Skeletal muscle tissue (tissue), 3 donors: ENCODE measurements at regions not wholly inside any gene's neighbourhood (a gene's known extent, or its start where the extent isn't known, plus 50 kb on each side); places are given as distances from the start of the nearest gene placed in this dataset.

Experiments used
- H3K27ac ChIP-seq: one replicate; pipeline ENCODE4 v1.7.0; 2013; ENCODE audit warnings: mild to moderate bottlenecking, low read depth, low read length, inconsistent platforms
- H3K27me3 ChIP-seq, 3 donors: one replicate each; pipeline ENCODE4 v1.7.0; 2013; ENCODE audit warnings: low read length in 3 of 3; ENCODE audit not compliant: control insufficient read depth in 3 of 3, insufficient read depth in 3 of 3
- H3K36me3 ChIP-seq, 3 donors: one replicate each; pipeline ENCODE4 v1.7.0; 2013; ENCODE audit warnings: low read length in 3 of 3; ENCODE audit not compliant: control insufficient read depth in 3 of 3, insufficient read depth in 3 of 3
- H3K4me1 ChIP-seq, 3 donors: one replicate each; pipeline ENCODE4 v1.7.0; 2013; ENCODE audit warnings: low read length in 3 of 3, mild to moderate bottlenecking in 3 of 3; ENCODE audit not compliant: control insufficient read depth in 3 of 3, insufficient read depth in 3 of 3
- H3K4me3 ChIP-seq, 3 donors: one replicate each; pipeline ENCODE4 v1.7.0; 2013; ENCODE audit warnings: low read length in 3 of 3
- H3K9ac ChIP-seq, 3 donors: one replicate each; pipeline ENCODE4 v1.7.0; 2013; ENCODE audit warnings: low read length in 3 of 3, mild to moderate bottlenecking in 3 of 3, moderate library complexity in 2 of 3, low read depth in 1 of 3
- H3K9me3 ChIP-seq, 3 donors: one replicate each; pipeline ENCODE4 v1.7.0; 2013; ENCODE audit warnings: low read length in 3 of 3; ENCODE audit not compliant: control insufficient read depth in 3 of 3
- donor health status: Osteomylitis.

DNA sequence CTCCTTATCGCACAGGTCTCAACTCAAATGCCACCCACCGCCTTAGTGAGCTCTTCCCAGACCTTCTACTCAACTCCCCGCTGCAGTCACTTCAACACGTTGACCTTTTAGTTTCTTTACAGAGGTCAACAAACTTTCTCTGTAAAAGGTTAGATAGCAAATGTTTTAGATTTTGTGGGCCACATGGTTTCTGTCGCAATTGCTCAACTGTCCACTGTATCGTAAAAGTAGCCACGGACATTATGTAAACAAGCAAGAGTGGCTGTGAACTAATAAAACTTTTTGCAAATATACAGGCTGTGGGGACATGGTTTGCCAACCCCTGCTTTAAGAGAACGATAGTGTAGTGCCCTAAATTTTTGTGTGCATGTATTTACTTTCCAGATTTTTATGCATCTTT, 247.6 kb upstream of the TSHZ2 start:
- no peaks in the 10 kb centered on the region for H3K27me3 ChIP-seq
- H3K4me3 ChIP-seq, result no peak overlapping the region
- H3K4me1 ChIP-seq, result no peaks in the 10 kb centered on the region
- H3K9ac ChIP-seq, result no peak overlapping the region
- H3K27ac ChIP-seq, result no peak overlapping the region
- H3K36me3 ChIP-seq, result no peaks in the 10 kb centered on the region
- H3K9me3 ChIP-seq, result no peaks in the 10 kb centered on the region

DNA sequence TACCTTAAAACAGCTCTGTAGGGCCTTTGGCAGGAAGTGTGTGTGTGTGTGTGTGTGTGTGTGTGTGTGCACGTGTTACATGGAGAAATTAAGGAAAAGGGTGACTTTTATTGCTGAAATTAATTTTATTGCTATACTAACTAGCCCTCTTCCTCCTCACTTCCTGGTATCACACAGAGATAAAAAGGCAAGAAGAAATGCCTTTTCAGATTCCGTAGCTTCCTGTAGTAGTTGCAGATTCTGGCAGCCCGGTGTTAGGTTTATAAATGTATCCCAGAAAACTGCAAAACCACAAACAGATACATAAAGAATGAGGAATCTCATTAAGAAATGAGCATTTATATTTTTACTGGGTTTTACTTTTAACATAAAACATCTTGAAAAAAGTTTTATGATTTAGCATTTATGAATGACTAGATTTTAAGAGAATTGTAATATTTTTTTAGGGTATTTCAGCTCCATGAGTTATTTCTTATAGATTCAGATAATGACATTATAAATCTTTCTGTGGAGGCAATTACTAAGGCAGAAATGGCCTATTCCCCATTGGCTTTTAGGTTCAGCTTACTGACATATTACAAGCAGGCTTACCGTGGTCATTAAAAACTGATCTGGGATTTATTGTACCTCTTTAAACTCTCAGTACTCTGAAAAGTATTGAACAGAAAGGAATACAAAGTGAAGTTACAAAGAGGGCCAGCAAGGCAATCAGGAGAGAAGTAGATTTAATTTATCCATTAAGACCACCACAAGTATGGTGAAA, 249.1 kb upstream of the TSHZ2 start:
- Histone ChIP-seq H3K9me3 (no peaks in the 10 kb centered on the region), H3K4me1 (no peaks in the 10 kb centered on the region), H3K36me3 (no peaks in the 10 kb centered on the region), H3K4me3 (no peak overlapping the region), H3K27me3 (no peaks in the 10 kb centered on the region), H3K9ac (no peak overlapping the region), H3K27ac (no peak overlapping the region)

- Histone ChIP-seq H3K4me3 (no peak overlapping the region), H3K36me3 (no peaks in the 10 kb centered on the region), H3K4me1 (no peaks in the 10 kb centered on the region)
These were observed 264.0 kb upstream of the TSHZ2 start for GRCh38 chr20:52708137-52708536.

DNA sequence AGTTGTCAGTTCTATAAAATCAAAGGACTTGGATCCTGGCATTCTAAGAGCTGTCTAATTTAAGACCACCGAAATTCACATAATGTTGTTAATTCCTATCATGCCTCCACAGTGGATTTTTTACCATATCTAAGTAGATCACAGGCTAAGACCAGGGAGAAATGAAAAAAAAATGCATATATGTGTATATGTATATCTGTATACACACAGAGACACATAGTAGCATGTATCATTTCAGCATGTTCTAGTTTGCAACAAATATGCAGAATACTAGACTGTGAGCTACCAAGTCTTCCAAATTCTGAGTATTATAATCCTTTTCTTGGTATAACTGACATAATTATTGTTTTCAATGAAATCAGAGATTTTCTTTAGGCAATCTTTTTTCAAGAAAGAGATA, 267.6 kb upstream of the TSHZ2 start:
- Histone ChIP-seq H3K27me3 (no peaks in the 10 kb centered on the region), H3K4me1 (no peaks in the 10 kb centered on the region), H3K27ac (no peak overlapping the region), H3K9ac (no peak overlapping the region), H3K4me3 (no peak overlapping the region), H3K9me3 (no peaks in the 10 kb centered on the region), H3K36me3 (no peaks in the 10 kb centered on the region)

More at GRCh38 chr20:52708137-52708536, 264.0 kb upstream of the TSHZ2 start:
- Histone ChIP-seq H3K27ac (no peak overlapping the region), H3K27me3 (no peaks in the 10 kb centered on the region), H3K9ac (no peak overlapping the region), H3K9me3 (no peaks in the 10 kb centered on the region)

GRCh38 chr20:52688345-52688744, 283.8 kb upstream of the TSHZ2 start:
- no peak overlapping the region for H3K27ac ChIP-seq
- no peak overlapping the region for H3K9ac ChIP-seq
- no peaks in the 10 kb centered on the region for H3K36me3 ChIP-seq
- no peak overlapping the region for H3K4me3 ChIP-seq
- no peaks in the 10 kb centered on the region for H3K4me1 ChIP-seq
- H3K9me3 ChIP-seq, result peaks cover 0 to 2% (median 0%) of the 10 kb centered on the region in 3 donors
- H3K27me3 ChIP-seq, result no peaks in the 10 kb centered on the region

DNA sequence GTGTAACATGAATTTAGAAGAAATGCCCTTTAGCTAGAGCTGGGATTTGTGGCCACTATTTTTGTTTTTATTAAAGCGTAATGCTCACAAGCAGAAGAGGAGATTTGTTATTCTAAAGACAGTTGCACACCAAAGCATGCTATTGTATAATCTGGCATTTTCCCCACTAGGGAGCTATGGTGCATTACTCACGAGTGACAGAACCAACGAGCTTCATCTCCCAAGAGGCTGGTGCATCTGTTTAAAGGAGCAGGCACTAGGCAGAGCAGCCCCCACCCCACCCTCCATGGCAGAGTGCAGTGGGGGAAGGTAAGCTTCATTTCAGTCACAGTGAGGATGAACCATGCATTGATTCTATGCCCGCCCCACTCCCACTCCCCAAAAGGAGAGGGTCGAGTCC, 287.3 kb upstream of the TSHZ2 start:
- Histone ChIP-seq H3K4me1 (no peaks in the 10 kb centered on the region), H3K9me3 (no peaks in the 10 kb centered on the region), H3K27ac (no peak overlapping the region), H3K4me3 (no peak overlapping the region), H3K27me3 (no peaks in the 10 kb centered on the region), H3K9ac (no peak overlapping the region), H3K36me3 (no peaks in the 10 kb centered on the region)

- no peaks in the 10 kb centered on the region for H3K36me3 ChIP-seq
- no peaks in the 10 kb centered on the region for H3K9me3 ChIP-seq
- H3K27ac ChIP-seq, result no peak overlapping the region
- no peak overlapping the region for H3K9ac ChIP-seq
- no peaks in the 10 kb centered on the region for H3K4me1 ChIP-seq
- no peak overlapping the region for H3K4me3 ChIP-seq
- no peaks in the 10 kb centered on the region for H3K27me3 ChIP-seq
These were observed 288.0 kb upstream of the TSHZ2 start for GRCh38 chr20:52684176-52684575.

- H3K4me1 ChIP-seq, result no peaks in the 10 kb centered on the region
- no peak overlapping the region for H3K27ac ChIP-seq
- no peaks in the 10 kb centered on the region for H3K27me3 ChIP-seq
- H3K4me3 ChIP-seq, result no peak overlapping the region
- H3K36me3 ChIP-seq, result no peaks in the 10 kb centered on the region
- H3K9me3 ChIP-seq, result no peaks in the 10 kb centered on the region
- no peak overlapping the region for H3K9ac ChIP-seq
These were observed 288.4 kb upstream of the TSHZ2 start for GRCh38 chr20:52683761-52684160.

- H3K9me3 ChIP-seq, result no peaks in the 10 kb centered on the region
- H3K9ac ChIP-seq, result no peak overlapping the region
- H3K4me1 ChIP-seq, result no peaks in the 10 kb centered on the region
- no peaks in the 10 kb centered on the region for H3K36me3 ChIP-seq
- no peaks in the 10 kb centered on the region for H3K27me3 ChIP-seq
- no peak overlapping the region for H3K27ac ChIP-seq
- H3K4me3 ChIP-seq, result no peak overlapping the region
These were observed 289.9 kb upstream of the TSHZ2 start for GRCh38 chr20:52682237-52682636.

GRCh38 chr20:52681288-52681687, 290.9 kb upstream of the TSHZ2 start:
- Histone ChIP-seq H3K36me3 (no peaks in the 10 kb centered on the region), H3K4me3 (no peak overlapping the region), H3K4me1 (no peaks in the 10 kb centered on the region), H3K9me3 (no peaks in the 10 kb centered on the region), H3K9ac (no peak overlapping the region), H3K27ac (no peak overlapping the region), H3K27me3 (peaks cover 0 to 3% (median 0%) of the 10 kb centered on the region in 3 donors)
